ENCODE measurements at regions not wholly inside any gene's neighbourhood (a gene's known extent, or its start where the extent isn't known, plus 50 kb on each side); places are given as distances from the start of the nearest gene placed in this dataset.

- Histone ChIP-seq H3K9me3 (ENCODE audit: control insufficient read depth in 2 of 2, insufficient read depth in 1 of 2, low read depth in 1 of 2, low read length in 1 of 2) (no peaks in the 10 kb centered on the region), H3K36me3 (ENCODE audit: control insufficient read depth in 2 of 2, insufficient read depth in 2 of 2, low read length in 1 of 2) (peaks cover 0 to 2% of the 10 kb centered on the region in 2 donors), H3K4me1 (ENCODE audit: control insufficient read depth in 2 of 2, insufficient read depth in 2 of 2, low read length in 1 of 2) (no peaks in the 10 kb centered on the region), H3K27me3 (ENCODE audit: control insufficient read depth in 1 of 2, insufficient read depth in 2 of 2, low read length in 2 of 2) (no peaks in the 10 kb centered on the region), H3K4me3 (ENCODE audit: low read depth in 1 of 2, low read length in 2 of 2) (no peak overlapping the region), H3K27ac (ENCODE audit: low read depth in 2 of 2, low read length in 1 of 2) (no peak overlapping the region)
- WGBS, 2 donors, result 34 to 44% methylated on average over 6 of the region's 6 CpGs
Measured at GRCh38 chr10:28120043-28120749, 121.3 kb upstream of the ODAD2 start.

- H3K4me3 ChIP-seq (ENCODE audit: low read depth in 1 of 2, low read length in 2 of 2), result no peak overlapping the region
- H3K4me1 ChIP-seq (ENCODE audit: control insufficient read depth in 2 of 2, insufficient read depth in 2 of 2, low read length in 1 of 2), result no peaks in the 10 kb centered on the region
- peaks cover 0 to 2% of the 10 kb centered on the region in 2 donors for H3K36me3 ChIP-seq (ENCODE audit: control insufficient read depth in 2 of 2, insufficient read depth in 2 of 2, low read length in 1 of 2)
- no peaks in the 10 kb centered on the region for H3K27me3 ChIP-seq (ENCODE audit: control insufficient read depth in 1 of 2, insufficient read depth in 2 of 2, low read length in 2 of 2)
- H3K27ac ChIP-seq (ENCODE audit: low read depth in 2 of 2, low read length in 1 of 2), result no peak overlapping the region
- 70 to 71% methylated on average over 1 of the region's 1 CpG for WGBS, 2 donors
- no peaks in the 10 kb centered on the region for H3K9me3 ChIP-seq (ENCODE audit: control insufficient read depth in 2 of 2, insufficient read depth in 1 of 2, low read depth in 1 of 2, low read length in 1 of 2)
Measured at GRCh38 chr10:28118985-28119628, 120.2 kb upstream of the ODAD2 start.

GRCh38 chr10:28113202-28113601, 114.3 kb upstream of the ODAD2 start:
- no peaks in the 10 kb centered on the region for H3K4me1 ChIP-seq (ENCODE audit: control insufficient read depth in 2 of 2, insufficient read depth in 2 of 2, low read length in 1 of 2)
- no peaks in the 10 kb centered on the region for H3K36me3 ChIP-seq (ENCODE audit: control insufficient read depth in 2 of 2, insufficient read depth in 2 of 2, low read length in 1 of 2)
- no peak overlapping the region for H3K4me3 ChIP-seq (ENCODE audit: low read depth in 1 of 2, low read length in 2 of 2)
- no peaks in the 10 kb centered on the region for H3K27me3 ChIP-seq (ENCODE audit: control insufficient read depth in 1 of 2, insufficient read depth in 2 of 2, low read length in 2 of 2)
- H3K9me3 ChIP-seq (ENCODE audit: control insufficient read depth in 2 of 2, insufficient read depth in 1 of 2, low read depth in 1 of 2, low read length in 1 of 2), result no peaks in the 10 kb centered on the region
- 89 to 90% methylated on average over 3 of the region's 3 CpGs for WGBS, 2 donors
- no peak overlapping the region for H3K27ac ChIP-seq (ENCODE audit: low read depth in 2 of 2, low read length in 1 of 2)

GRCh38 chr10:28111712-28112111, 112.8 kb upstream of the ODAD2 start:
- Histone ChIP-seq H3K36me3 (ENCODE audit: control insufficient read depth in 2 of 2, insufficient read depth in 2 of 2, low read length in 1 of 2) (no peaks in the 10 kb centered on the region), H3K27me3 (ENCODE audit: control insufficient read depth in 1 of 2, insufficient read depth in 2 of 2, low read length in 2 of 2) (no peaks in the 10 kb centered on the region), H3K4me1 (ENCODE audit: control insufficient read depth in 2 of 2, insufficient read depth in 2 of 2, low read length in 1 of 2) (no peaks in the 10 kb centered on the region), H3K4me3 (ENCODE audit: low read depth in 1 of 2, low read length in 2 of 2) (no peak overlapping the region), H3K9me3 (ENCODE audit: control insufficient read depth in 2 of 2, insufficient read depth in 1 of 2, low read depth in 1 of 2, low read length in 1 of 2) (no peaks in the 10 kb centered on the region), H3K27ac (ENCODE audit: low read depth in 2 of 2, low read length in 1 of 2) (no peak overlapping the region)
- 53 to 69% methylated on average over 2 of the region's 2 CpGs for WGBS, 2 donors

GRCh38 chr10:28105561-28105960, 106.7 kb upstream of the ODAD2 start:
- Histone ChIP-seq H3K27me3 (ENCODE audit: control insufficient read depth in 1 of 2, insufficient read depth in 2 of 2, low read length in 2 of 2) (no peaks in the 10 kb centered on the region), H3K4me1 (ENCODE audit: control insufficient read depth in 2 of 2, insufficient read depth in 2 of 2, low read length in 1 of 2) (no peaks in the 10 kb centered on the region), H3K4me3 (ENCODE audit: low read depth in 1 of 2, low read length in 2 of 2) (no peak overlapping the region), H3K27ac (ENCODE audit: low read depth in 2 of 2, low read length in 1 of 2) (no peak overlapping the region), H3K36me3 (ENCODE audit: control insufficient read depth in 2 of 2, insufficient read depth in 2 of 2, low read length in 1 of 2) (peaks cover 0 to 4% of the 10 kb centered on the region in 2 donors), H3K9me3 (ENCODE audit: control insufficient read depth in 2 of 2, insufficient read depth in 1 of 2, low read depth in 1 of 2, low read length in 1 of 2) (peaks cover 0 to 2% of the 10 kb centered on the region in 2 donors)
- 81 to 85% methylated on average over 8 of the region's 8 CpGs for WGBS, 2 donors

- Histone ChIP-seq H3K9me3 (ENCODE audit: control insufficient read depth in 2 of 2, insufficient read depth in 1 of 2, low read depth in 1 of 2, low read length in 1 of 2) (no peaks in the 10 kb centered on the region), H3K4me1 (ENCODE audit: control insufficient read depth in 2 of 2, insufficient read depth in 2 of 2, low read length in 1 of 2) (no peaks in the 10 kb centered on the region), H3K27me3 (ENCODE audit: control insufficient read depth in 1 of 2, insufficient read depth in 2 of 2, low read length in 2 of 2) (no peaks in the 10 kb centered on the region), H3K36me3 (ENCODE audit: control insufficient read depth in 2 of 2, insufficient read depth in 2 of 2, low read length in 1 of 2) (no peaks in the 10 kb centered on the region), H3K27ac (ENCODE audit: low read depth in 2 of 2, low read length in 1 of 2) (no peak overlapping the region), H3K4me3 (ENCODE audit: low read depth in 1 of 2, low read length in 2 of 2) (no peak overlapping the region)
- WGBS, 2 donors, result 89% methylated on average over 3 of the region's 3 CpGs
Measured at GRCh38 chr10:28097633-28098032, 98.8 kb upstream of the ODAD2 start.

GRCh38 chr10:28095791-28096378, 97.0 kb upstream of the ODAD2 start:
- Histone ChIP-seq H3K4me3 (ENCODE audit: low read depth in 1 of 2, low read length in 2 of 2) (no peak overlapping the region), H3K27me3 (ENCODE audit: control insufficient read depth in 1 of 2, insufficient read depth in 2 of 2, low read length in 2 of 2) (no peaks in the 10 kb centered on the region), H3K9me3 (ENCODE audit: control insufficient read depth in 2 of 2, insufficient read depth in 1 of 2, low read depth in 1 of 2, low read length in 1 of 2) (no peaks in the 10 kb centered on the region), H3K4me1 (ENCODE audit: control insufficient read depth in 2 of 2, insufficient read depth in 2 of 2, low read length in 1 of 2) (no peaks in the 10 kb centered on the region), H3K36me3 (ENCODE audit: control insufficient read depth in 2 of 2, insufficient read depth in 2 of 2, low read length in 1 of 2) (no peaks in the 10 kb centered on the region), H3K27ac (ENCODE audit: low read depth in 2 of 2, low read length in 1 of 2) (no peak overlapping the region)
- WGBS, 2 donors, result 69 to 73% methylated on average over 5 of the region's 5 CpGs

GRCh38 chr10:28094121-28094520, 95.2 kb upstream of the ODAD2 start:
- 92 to 93% methylated on average over 8 of the region's 8 CpGs for WGBS, 2 donors
- H3K4me1 ChIP-seq (ENCODE audit: control insufficient read depth in 2 of 2, insufficient read depth in 2 of 2, low read length in 1 of 2), result no peaks in the 10 kb centered on the region

GRCh38 chr10:28091913-28092312, 93.0 kb upstream of the ODAD2 start:
- Histone ChIP-seq H3K36me3 (ENCODE audit: control insufficient read depth in 2 of 2, insufficient read depth in 2 of 2, low read length in 1 of 2) (peaks cover 0 to 3% of the 10 kb centered on the region in 2 donors), H3K27ac (ENCODE audit: low read depth in 2 of 2, low read length in 1 of 2) (no peak overlapping the region), H3K4me1 (ENCODE audit: control insufficient read depth in 2 of 2, insufficient read depth in 2 of 2, low read length in 1 of 2) (no peaks in the 10 kb centered on the region), H3K4me3 (ENCODE audit: low read depth in 1 of 2, low read length in 2 of 2) (no peak overlapping the region), H3K9me3 (ENCODE audit: control insufficient read depth in 2 of 2, insufficient read depth in 1 of 2, low read depth in 1 of 2, low read length in 1 of 2) (no peaks in the 10 kb centered on the region), H3K27me3 (ENCODE audit: control insufficient read depth in 1 of 2, insufficient read depth in 2 of 2, low read length in 2 of 2) (no peaks in the 10 kb centered on the region)
- 85 to 89% methylated on average over 2 of the region's 2 CpGs for WGBS, 2 donors

More at GRCh38 chr10:28094121-28094520, 95.2 kb upstream of the ODAD2 start:
- no peaks in the 10 kb centered on the region for H3K36me3 ChIP-seq (ENCODE audit: control insufficient read depth in 2 of 2, insufficient read depth in 2 of 2, low read length in 1 of 2)
- H3K27me3 ChIP-seq (ENCODE audit: control insufficient read depth in 1 of 2, insufficient read depth in 2 of 2, low read length in 2 of 2), result no peaks in the 10 kb centered on the region
- no peaks in the 10 kb centered on the region for H3K9me3 ChIP-seq (ENCODE audit: control insufficient read depth in 2 of 2, insufficient read depth in 1 of 2, low read depth in 1 of 2, low read length in 1 of 2)
- H3K4me3 ChIP-seq (ENCODE audit: low read depth in 1 of 2, low read length in 2 of 2), result no peak overlapping the region
- no peak overlapping the region for H3K27ac ChIP-seq (ENCODE audit: low read depth in 2 of 2, low read length in 1 of 2)
